ENCODE measurements at regions not wholly inside any gene's neighbourhood (a gene's known extent, or its start where the extent isn't known, plus 50 kb on each side); places are given as distances from the start of the nearest gene placed in this dataset.

GRCh38 chr11:111135778-111136570 is 109.6 kb upstream of the POU2AF2 start:
- no peak for DNase-seq

GRCh38 chr11:111135101-111135500 is 110.4 kb upstream of the POU2AF2 start:
- no peak for DNase-seq

- no peak for DNase-seq
These were observed 117.3 kb upstream of the POU2AF2 start for GRCh38 chr11:111128076-111128870.

GRCh38 chr11:111124724-111125123 is 120.8 kb upstream of the POU2AF2 start:
- DNase-seq, result no peak

- DNase-seq, result no peak
These were observed 121.8 kb upstream of the POU2AF2 start for GRCh38 chr11:111123463-111124398.

GRCh38 chr11:111120696-111121302 is 124.7 kb upstream of the POU2AF2 start:
- no peak for DNase-seq

- DNase-seq, result no peak
These were observed 125.4 kb upstream of the POU2AF2 start for GRCh38 chr11:111120161-111120560.

- no peak for DNase-seq
These were observed 125.8 kb upstream of the POU2AF2 start for GRCh38 chr11:111119751-111120150.

- no peak for DNase-seq
These were observed 129.6 kb upstream of the POU2AF2 start for GRCh38 chr11:111115890-111116289.

- no peak for DNase-seq
These were observed 131.4 kb upstream of the POU2AF2 start for GRCh38 chr11:111114091-111114490.

- DNase-seq, result no peak
These were observed 132.9 kb upstream of the POU2AF2 start for GRCh38 chr11:111112614-111113013.

GRCh38 chr11:111107501-111107900 is 138.0 kb upstream of the POU2AF2 start:
- DNase-seq, result no peak

GRCh38 chr11:111106641-111107040 is 138.9 kb upstream of the POU2AF2 start:
- no peak for DNase-seq

- no peak for DNase-seq
These were observed 140.0 kb upstream of the POU2AF2 start for GRCh38 chr11:111105566-111105965.

GRCh38 chr11:111104185-111104584 is 141.3 kb upstream of the POU2AF2 start:
- DNase-seq, result no peak

- no peak for DNase-seq
These were observed 143.6 kb upstream of the POU2AF2 start for GRCh38 chr11:111101881-111102280.

- DNase-seq, result no peak
These were observed 146.4 kb upstream of the POU2AF2 start for GRCh38 chr11:111099028-111099713.

GRCh38 chr11:111098091-111098490 is 147.4 kb upstream of the POU2AF2 start:
- no peak for DNase-seq

- no peak for DNase-seq
These were observed 148.3 kb upstream of the POU2AF2 start for GRCh38 chr11:111097191-111097590.

GRCh38 chr11:111095327-111095726 is 150.2 kb upstream of the POU2AF2 start:
- DNase-seq, result no peak

GRCh38 chr11:111093061-111093460 is 152.5 kb upstream of the POU2AF2 start:
- no peak for DNase-seq
